GM23338 (cell line): ENCODE measurements at regions not wholly inside any gene's neighbourhood (a gene's known extent, or its start where the extent isn't known, plus 50 kb on each side); places are given as distances from the start of the nearest gene placed in this dataset.

Experiments used
- ATAC-seq: fragments of 200-7000 bp; cut with Tn5 transposase; 3 replicates; pipeline ENCODE4 v1.9.1; 2020
- DNase-seq: peaks from one replicate; pipeline ENCODE4 v3.0.0-alpha.2; 2015; ENCODE audit warnings: low spot score
- H2AFZ ChIP-seq: fragments of 200-600 bp; sonication (generic); 2 replicates; pipeline ENCODE4 v1.8.0; 2016; ENCODE audit warnings: antibody characterized with exemption, mild to moderate bottlenecking, moderate library complexity
- H3F3A ChIP-seq: fragments of 200-600 bp; sonication (generic); replicated peaks from 2 replicates; pipeline ENCODE4 v1.8.0; 2017; ENCODE audit warnings: antibody characterized with exemption, mixed run types, low read depth
- H3K27ac ChIP-seq: fragments of 200-600 bp; sonication (generic); 2 replicates; pipeline ENCODE4 v1.6.1; 2016; ENCODE audit warnings: low read depth
- H3K27me3 ChIP-seq: fragments of 200-600 bp; sonication (generic); 2 replicates; pipeline ENCODE4 v1.8.0; 2016; ENCODE audit warnings: mild to moderate bottlenecking, mixed run types, moderate library complexity; ENCODE audit not compliant: insufficient read depth
- H3K36me3 ChIP-seq: fragments of 200-600 bp; sonication (generic); 2 replicates; pipeline ENCODE4 v1.8.0; 2016; ENCODE audit warnings: mild to moderate bottlenecking; ENCODE audit not compliant: insufficient read depth
- H3K4me1 ChIP-seq: fragments of 200-600 bp; sonication (generic); 2 replicates; pipeline ENCODE4 v1.8.0; 2016; ENCODE audit warnings: mild to moderate bottlenecking, moderate library complexity; ENCODE audit not compliant: insufficient read depth
- H3K4me2 ChIP-seq: fragments of 200-600 bp; sonication (generic); 2 replicates; pipeline ENCODE4 v1.7.1; 2017; ENCODE audit warnings: mixed run types
- H3K4me3 ChIP-seq: fragments of 200-600 bp; sonication (generic); 2 replicates; pipeline ENCODE4 v1.6.1; 2016; ENCODE audit warnings: mixed run types
- H3K79me2 ChIP-seq: fragments of 200-600 bp; sonication (generic); replicated peaks from 2 replicates; pipeline ENCODE4 v1.8.0; 2017; ENCODE audit warnings: mild to moderate bottlenecking; ENCODE audit not compliant: insufficient read depth
- H3K9me2 ChIP-seq: fragments of 200-600 bp; sonication (generic); 2 replicates; pipeline ENCODE4 v1.8.0; 2017; ENCODE audit not compliant: insufficient read depth
- H4K20me1 ChIP-seq: fragments of 200-600 bp; sonication (generic); replicated peaks from 2 replicates; pipeline ENCODE4 v1.8.0; 2017; ENCODE audit warnings: mild to moderate bottlenecking; ENCODE audit not compliant: insufficient read depth
- H3K27ac Mint-ChIP-seq: 2 replicates; pipeline ENCODE4 v1.8.0; 2020; ENCODE audit warnings: inconsistent platforms, mild to moderate bottlenecking, moderate library complexity, mixed read lengths
- H3K27me3 Mint-ChIP-seq: 3 replicates; pipeline ENCODE4 v1.8.0; 2022; ENCODE audit warnings: low read depth, mild to moderate bottlenecking, moderate library complexity, mixed read lengths, inconsistent platforms; ENCODE audit not compliant: insufficient read depth, poor library complexity
- H3K36me3 Mint-ChIP-seq: 3 replicates; pipeline ENCODE4 v1.8.0; 2021; ENCODE audit warnings: low read depth, mild to moderate bottlenecking, inconsistent platforms, moderate library complexity, mixed read lengths
- H3K4me1 Mint-ChIP-seq: 3 replicates; pipeline ENCODE4 v1.8.0; 2020; ENCODE audit warnings: mild to moderate bottlenecking, inconsistent platforms, mixed read lengths
- H3K4me3 Mint-ChIP-seq: 3 replicates; pipeline ENCODE4 v1.8.0; 2021; ENCODE audit warnings: moderate library complexity, mild to moderate bottlenecking, inconsistent platforms, mixed read lengths
- H3K9me3 Mint-ChIP-seq: 3 replicates; pipeline ENCODE4 v1.8.0; 2020; ENCODE audit warnings: moderate library complexity, mild to moderate bottlenecking, inconsistent platforms, mixed read lengths
- CREB1 ChIP-seq: fragments of 250-450 bp; sonication (Bioruptor Pico); IDR thresholded peaks from 2 replicates; pipeline ENCODE4 v1.5.0; 2020; ENCODE audit warnings: low read depth, mild to moderate bottlenecking, moderate library complexity
- ETS1 ChIP-seq: IDR thresholded peaks from 2 replicates; pipeline ENCODE4 v1.6.1; 2016; ENCODE audit warnings: antibody characterized with exemption
- EZH2 ChIP-seq: fragments of 200-600 bp; sonication (generic); IDR thresholded peaks from one replicate; pipeline ENCODE4 v1.8.0; 2017; ENCODE audit warnings: antibody characterized with exemption, mild to moderate bottlenecking, low read depth; ENCODE audit not compliant: unreplicated experiment
- EZH2phosphoT487 ChIP-seq: fragments of 200-600 bp; sonication (generic); IDR thresholded peaks from one replicate; pipeline ENCODE4 v1.8.1; 2018; ENCODE audit warnings: antibody characterized with exemption; ENCODE audit not compliant: unreplicated experiment
- JUNB ChIP-seq: IDR thresholded peaks from one replicate; pipeline ENCODE4 v1.6.1; 2016; ENCODE audit warnings: antibody characterized with exemption; ENCODE audit not compliant: unreplicated experiment
- NANOG ChIP-seq: IDR thresholded peaks from 2 replicates; pipeline ENCODE4 v1.6.1; 2016; ENCODE audit warnings: antibody characterized with exemption, borderline replicate concordance
- POLR2AphosphoS5 ChIP-seq: IDR thresholded peaks from 2 replicates; pipeline ENCODE4 v1.6.1; 2016; ENCODE audit warnings: antibody characterized with exemption, low read depth
- STAT1 ChIP-seq: IDR thresholded peaks from one replicate; pipeline ENCODE4 v1.6.1; 2016; ENCODE audit warnings: antibody characterized with exemption; ENCODE audit not compliant: unreplicated experiment
- ZNF114 ChIP-seq: fragments of 250-450 bp; sonication (Bioruptor Pico); IDR thresholded peaks from 2 replicates; pipeline ENCODE4 v1.5.0; 2020; ENCODE audit warnings: mild to moderate bottlenecking, moderate library complexity
- ZNF331 ChIP-seq: fragments of 250-450 bp; sonication (Bioruptor Pico); IDR thresholded peaks from 2 replicates; pipeline ENCODE4 v1.5.0; 2020; ENCODE audit warnings: low read depth, mild to moderate bottlenecking, moderate library complexity
- TF ChIP-seq, protein P1 (sequence below): fragments of 250-450 bp; sonication (Bioruptor Pico); IDR thresholded peaks from 2 replicates; pipeline ENCODE4 v1.5.0; 2020; ENCODE audit warnings: mild to moderate bottlenecking, moderate library complexity
- TF ChIP-seq, protein P2 (sequence below), 2 experiments: fragments of 200-600 bp in 1 of 2; sonication (generic) in 1 of 2; conservative IDR thresholded peaks; 2 replicates each; pipeline versions ENCODE4 v1.5.1 to v1.6.1; 2016 to 2017; ENCODE audit warnings: antibody characterized with exemption in 2 of 2, low read depth in 2 of 2, mild to moderate bottlenecking in 2 of 2, moderate library complexity in 1 of 2

DNA sequence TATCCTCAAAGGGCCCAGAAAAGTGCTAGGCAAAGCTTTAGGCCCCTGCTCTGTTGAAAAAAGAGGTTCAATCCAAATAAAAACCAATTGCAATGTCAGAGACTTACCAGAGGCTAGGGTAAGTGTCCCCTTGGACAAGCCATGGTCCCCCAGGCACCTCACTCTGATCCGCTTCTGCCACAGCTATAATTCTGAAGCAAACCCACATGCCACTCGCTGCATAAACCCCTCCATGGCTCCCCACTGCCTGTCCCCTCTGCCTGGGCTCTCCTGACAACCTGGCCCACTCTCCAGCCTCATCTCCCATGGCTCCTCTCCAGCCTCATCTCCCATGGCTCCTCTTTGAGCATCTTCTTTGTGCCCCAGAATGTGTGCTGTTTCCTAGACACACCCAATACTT is 169.6 kb upstream of the TLE3 start (continued):
- TF ChIP-seq, protein P1, sequence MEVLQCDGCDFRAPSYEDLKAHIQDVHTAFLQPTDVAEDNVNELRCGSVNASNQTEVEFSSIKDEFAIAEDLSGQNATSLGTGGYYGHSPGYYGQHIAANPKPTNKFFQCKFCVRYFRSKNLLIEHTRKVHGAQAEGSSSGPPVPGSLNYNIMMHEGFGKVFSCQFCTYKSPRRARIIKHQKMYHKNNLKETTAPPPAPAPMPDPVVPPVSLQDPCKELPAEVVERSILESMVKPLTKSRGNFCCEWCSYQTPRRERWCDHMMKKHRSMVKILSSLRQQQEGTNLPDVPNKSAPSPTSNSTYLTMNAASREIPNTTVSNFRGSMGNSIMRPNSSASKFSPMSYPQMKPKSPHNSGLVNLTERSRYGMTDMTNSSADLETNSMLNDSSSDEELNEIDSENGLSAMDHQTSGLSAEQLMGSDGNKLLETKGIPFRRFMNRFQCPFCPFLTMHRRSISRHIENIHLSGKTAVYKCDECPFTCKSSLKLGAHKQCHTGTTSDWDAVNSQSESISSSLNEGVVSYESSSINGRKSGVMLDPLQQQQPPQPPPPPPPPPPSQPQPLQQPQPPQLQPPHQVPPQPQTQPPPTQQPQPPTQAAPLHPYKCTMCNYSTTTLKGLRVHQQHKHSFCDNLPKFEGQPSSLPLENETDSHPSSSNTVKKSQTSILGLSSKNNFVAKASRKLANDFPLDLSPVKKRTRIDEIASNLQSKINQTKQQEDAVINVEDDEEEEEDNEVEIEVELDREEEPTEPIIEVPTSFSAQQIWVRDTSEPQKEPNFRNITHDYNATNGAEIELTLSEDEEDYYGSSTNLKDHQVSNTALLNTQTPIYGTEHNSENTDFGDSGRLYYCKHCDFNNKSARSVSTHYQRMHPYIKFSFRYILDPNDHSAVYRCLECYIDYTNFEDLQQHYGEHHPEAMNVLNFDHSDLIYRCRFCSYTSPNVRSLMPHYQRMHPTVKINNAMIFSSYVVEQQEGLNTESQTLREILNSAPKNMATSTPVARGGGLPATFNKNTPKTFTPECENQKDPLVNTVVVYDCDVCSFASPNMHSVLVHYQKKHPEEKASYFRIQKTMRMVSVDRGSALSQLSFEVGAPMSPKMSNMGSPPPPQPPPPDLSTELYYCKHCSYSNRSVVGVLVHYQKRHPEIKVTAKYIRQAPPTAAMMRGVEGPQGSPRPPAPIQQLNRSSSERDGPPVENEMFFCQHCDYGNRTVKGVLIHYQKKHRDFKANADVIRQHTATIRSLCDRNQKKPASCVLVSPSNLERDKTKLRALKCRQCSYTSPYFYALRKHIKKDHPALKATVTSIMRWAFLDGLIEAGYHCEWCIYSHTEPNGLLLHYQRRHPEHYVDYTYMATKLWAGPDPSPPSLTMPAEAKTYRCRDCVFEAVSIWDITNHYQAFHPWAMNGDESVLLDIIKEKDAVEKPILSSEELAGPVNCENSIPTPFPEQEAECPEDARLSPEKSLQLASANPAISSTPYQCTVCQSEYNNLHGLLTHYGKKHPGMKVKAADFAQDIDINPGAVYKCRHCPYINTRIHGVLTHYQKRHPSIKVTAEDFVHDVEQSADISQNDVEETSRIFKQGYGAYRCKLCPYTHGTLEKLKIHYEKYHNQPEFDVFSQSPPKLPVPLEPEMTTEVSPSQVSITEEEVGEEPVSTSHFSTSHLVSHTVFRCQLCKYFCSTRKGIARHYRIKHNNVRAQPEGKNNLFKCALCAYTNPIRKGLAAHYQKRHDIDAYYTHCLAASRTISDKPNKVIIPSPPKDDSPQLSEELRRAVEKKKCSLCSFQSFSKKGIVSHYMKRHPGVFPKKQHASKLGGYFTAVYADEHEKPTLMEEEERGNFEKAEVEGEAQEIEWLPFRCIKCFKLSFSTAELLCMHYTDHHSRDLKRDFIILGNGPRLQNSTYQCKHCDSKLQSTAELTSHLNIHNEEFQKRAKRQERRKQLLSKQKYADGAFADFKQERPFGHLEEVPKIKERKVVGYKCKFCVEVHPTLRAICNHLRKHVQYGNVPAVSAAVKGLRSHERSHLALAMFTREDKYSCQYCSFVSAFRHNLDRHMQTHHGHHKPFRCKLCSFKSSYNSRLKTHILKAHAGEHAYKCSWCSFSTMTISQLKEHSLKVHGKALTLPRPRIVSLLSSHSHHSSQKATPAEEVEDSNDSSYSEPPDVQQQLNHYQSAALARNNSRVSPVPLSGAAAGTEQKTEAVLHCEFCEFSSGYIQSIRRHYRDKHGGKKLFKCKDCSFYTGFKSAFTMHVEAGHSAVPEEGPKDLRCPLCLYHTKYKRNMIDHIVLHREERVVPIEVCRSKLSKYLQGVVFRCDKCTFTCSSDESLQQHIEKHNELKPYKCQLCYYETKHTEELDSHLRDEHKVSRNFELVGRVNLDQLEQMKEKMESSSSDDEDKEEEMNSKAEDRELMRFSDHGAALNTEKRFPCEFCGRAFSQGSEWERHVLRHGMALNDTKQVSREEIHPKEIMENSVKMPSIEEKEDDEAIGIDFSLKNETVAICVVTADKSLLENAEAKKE (CRISPR knock-in tag), result no peak
- TF ChIP-seq JUNB, result no peak
- TF ChIP-seq POLR2AphosphoS5, result no peak
- TF ChIP-seq ETS1, result no peak
- no peak for TF ChIP-seq NANOG
- TF ChIP-seq ZNF331 (CRISPR knock-in tag), result no peak

- Histone ChIP-seq H3K4me2 (no peak overlapping the region), H3K4me1 (no peaks in the 10 kb centered on the region), H2AFZ (no peak overlapping the region; the same call in 1 of the 2 replicates), H3K4me3 (no peak overlapping the region), H4K20me1 (no peaks in the 10 kb centered on the region), H3K36me3 (no peaks in the 10 kb centered on the region), H3K79me2 (no peaks in the 10 kb centered on the region), H3K27ac (no peak overlapping the region), H3K27me3 (no peaks in the 10 kb centered on the region), H3F3A (no peaks in the 10 kb centered on the region), H3K9me2 (no peaks in the 10 kb centered on the region; the same call in 1 of the 2 replicates)
- H3K4me1 Mint-ChIP-seq, result peaks cover 35% of the 10 kb centered on the region
- H3K36me3 Mint-ChIP-seq, result no peaks in the 10 kb centered on the region
- H3K27ac Mint-ChIP-seq, result no peak overlapping the region; the same call in 1 of the 2 replicates
- no peaks in the 10 kb centered on the region for H3K9me3 Mint-ChIP-seq
- no peak overlapping the region for H3K4me3 Mint-ChIP-seq
- H3K27me3 Mint-ChIP-seq, result peaks cover 14% of the 10 kb centered on the region
- no peak for ATAC-seq
- no peak for DNase-seq
- TF ChIP-seq ETS1 (no peak), STAT1 (no peak), EZH2phosphoT487 (no peak), ZNF331 (CRISPR knock-in tag) (no peak), CREB1 (no peak), EZH2 (no peak), ZNF114 (no peak)
- TF ChIP-seq, protein P2, sequence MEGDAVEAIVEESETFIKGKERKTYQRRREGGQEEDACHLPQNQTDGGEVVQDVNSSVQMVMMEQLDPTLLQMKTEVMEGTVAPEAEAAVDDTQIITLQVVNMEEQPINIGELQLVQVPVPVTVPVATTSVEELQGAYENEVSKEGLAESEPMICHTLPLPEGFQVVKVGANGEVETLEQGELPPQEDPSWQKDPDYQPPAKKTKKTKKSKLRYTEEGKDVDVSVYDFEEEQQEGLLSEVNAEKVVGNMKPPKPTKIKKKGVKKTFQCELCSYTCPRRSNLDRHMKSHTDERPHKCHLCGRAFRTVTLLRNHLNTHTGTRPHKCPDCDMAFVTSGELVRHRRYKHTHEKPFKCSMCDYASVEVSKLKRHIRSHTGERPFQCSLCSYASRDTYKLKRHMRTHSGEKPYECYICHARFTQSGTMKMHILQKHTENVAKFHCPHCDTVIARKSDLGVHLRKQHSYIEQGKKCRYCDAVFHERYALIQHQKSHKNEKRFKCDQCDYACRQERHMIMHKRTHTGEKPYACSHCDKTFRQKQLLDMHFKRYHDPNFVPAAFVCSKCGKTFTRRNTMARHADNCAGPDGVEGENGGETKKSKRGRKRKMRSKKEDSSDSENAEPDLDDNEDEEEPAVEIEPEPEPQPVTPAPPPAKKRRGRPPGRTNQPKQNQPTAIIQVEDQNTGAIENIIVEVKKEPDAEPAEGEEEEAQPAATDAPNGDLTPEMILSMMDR (conservative IDR thresholded peaks at IDR 0.05; ENCODE audit: low read depth in 2 of 2), result no peak
Observed at GRCh38 chr15:70266412-70267121, 168.8 kb upstream of the TLE3 start.
